ENCODE measurements at regions not wholly inside any gene's neighbourhood (a gene's known extent, or its start where the extent isn't known, plus 50 kb on each side); places are given as distances from the start of the nearest gene placed in this dataset.

DNA sequence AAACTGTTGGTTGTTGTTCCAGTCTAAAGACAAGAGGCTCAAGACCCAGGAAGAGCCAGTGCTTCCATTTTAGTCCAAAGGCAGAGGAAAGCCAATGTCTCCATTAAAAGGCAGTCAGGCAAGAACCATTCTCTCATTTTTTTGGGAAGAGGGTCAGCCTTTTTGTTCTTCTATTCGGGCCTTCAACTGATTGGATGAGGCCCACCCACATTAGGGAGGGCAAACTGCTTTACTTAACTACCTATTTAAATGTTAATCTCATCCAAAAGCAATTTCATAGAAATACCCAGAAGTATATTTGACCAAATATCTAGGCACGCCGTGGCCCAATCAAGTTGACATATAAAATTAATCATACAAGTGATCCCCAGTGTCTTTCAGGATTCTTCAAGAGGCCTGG, 104.4 kb upstream of the SYT6 start:
- ATAC-seq = no peak
- Histone ChIP-seq H3K27ac (no peak overlapping the region), H3K4me3 (no peak overlapping the region), H3K4me1 (peaks cover 0 to 27% (median 6%) of the 10 kb centered on the region in 9 donors), H3K36me3 (no peaks in the 10 kb centered on the region), H3K9me3 (peaks cover 0 to 20% (median 8%) of the 10 kb centered on the region in 11 donors), H3K27me3 (peaks cover 0 to 14% (median 0%) of the 10 kb centered on the region in 7 donors)
- no peak for DNase-seq
- intact Hi-C loops (cut with DNase I) = no loop called here
- WGBS, 2 donors = 87 to 92% methylated on average over 3 of the region's 3 CpGs
- TF ChIP-seq, protein P1, sequence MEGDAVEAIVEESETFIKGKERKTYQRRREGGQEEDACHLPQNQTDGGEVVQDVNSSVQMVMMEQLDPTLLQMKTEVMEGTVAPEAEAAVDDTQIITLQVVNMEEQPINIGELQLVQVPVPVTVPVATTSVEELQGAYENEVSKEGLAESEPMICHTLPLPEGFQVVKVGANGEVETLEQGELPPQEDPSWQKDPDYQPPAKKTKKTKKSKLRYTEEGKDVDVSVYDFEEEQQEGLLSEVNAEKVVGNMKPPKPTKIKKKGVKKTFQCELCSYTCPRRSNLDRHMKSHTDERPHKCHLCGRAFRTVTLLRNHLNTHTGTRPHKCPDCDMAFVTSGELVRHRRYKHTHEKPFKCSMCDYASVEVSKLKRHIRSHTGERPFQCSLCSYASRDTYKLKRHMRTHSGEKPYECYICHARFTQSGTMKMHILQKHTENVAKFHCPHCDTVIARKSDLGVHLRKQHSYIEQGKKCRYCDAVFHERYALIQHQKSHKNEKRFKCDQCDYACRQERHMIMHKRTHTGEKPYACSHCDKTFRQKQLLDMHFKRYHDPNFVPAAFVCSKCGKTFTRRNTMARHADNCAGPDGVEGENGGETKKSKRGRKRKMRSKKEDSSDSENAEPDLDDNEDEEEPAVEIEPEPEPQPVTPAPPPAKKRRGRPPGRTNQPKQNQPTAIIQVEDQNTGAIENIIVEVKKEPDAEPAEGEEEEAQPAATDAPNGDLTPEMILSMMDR (IDR thresholded peaks at IDR 0.05) = no peak

DNA sequence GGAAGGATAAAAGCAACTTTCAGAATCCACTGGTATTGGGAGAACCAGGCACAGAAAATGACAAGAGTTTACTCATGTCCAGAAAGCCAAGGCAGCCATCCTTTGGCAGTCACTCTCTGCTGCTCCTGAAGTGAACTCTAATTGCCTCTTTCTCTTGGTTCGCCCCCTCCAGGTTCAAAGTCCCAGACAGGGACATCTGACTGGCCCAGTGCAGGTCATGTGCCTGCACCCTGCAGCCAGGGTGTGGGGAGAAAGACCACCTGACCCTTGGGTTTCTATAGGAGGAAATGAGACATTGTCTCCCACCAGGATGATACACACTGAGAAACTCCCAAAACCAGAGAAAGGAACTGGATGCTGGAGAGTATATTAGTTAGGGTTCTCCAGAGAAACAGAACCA, 103.9 kb upstream of the SYT6 start:
- Histone ChIP-seq H3K36me3 (no peaks in the 10 kb centered on the region), H3K27me3 (peaks cover 0 to 14% (median 0%) of the 10 kb centered on the region in 7 donors), H3K9me3 (peaks cover 0 to 20% (median 8%) of the 10 kb centered on the region in 11 donors), H3K4me3 (no peak overlapping the region), H3K4me1 (peaks cover 0 to 27% (median 6%) of the 10 kb centered on the region in 9 donors), H3K27ac (no peak overlapping the region)
- TF ChIP-seq, protein P1 (IDR thresholded peaks at IDR 0.05) = no peak
- DNase-seq = no peak
- intact Hi-C loops (cut with DNase I) = no loop called here
- no peak for ATAC-seq
- WGBS, 2 donors = 86 to 93% methylated on average over 1 of the region's 1 CpG

DNA sequence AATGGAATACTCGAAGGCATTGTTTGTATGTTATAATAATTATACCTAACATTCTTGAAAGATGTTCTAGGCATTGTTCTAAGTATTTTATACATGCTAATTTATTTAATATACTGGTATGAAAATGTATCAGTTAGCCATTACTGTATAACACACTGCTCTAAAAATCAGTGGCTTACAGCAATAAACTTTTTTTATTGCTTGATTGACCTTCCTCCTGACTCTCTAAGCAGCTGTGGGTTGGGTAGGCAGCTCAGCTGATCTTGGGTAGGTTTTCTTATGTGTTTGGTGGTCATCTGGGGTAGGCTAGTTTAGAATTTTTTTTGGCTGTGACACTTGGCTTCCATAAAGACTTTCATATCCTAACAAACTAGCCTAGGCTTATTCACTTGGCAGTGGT, 100.2 kb upstream of the SYT6 start:
- Histone ChIP-seq H3K27ac (no peak overlapping the region), H3K9me3 (peaks cover 0 to 20% (median 8%) of the 10 kb centered on the region in 11 donors), H3K36me3 (no peaks in the 10 kb centered on the region), H3K27me3 (no peaks in the 10 kb centered on the region), H3K4me3 (no peak overlapping the region), H3K4me1 (peaks cover 0 to 13% (median 0%) of the 10 kb centered on the region in 9 donors)
- TF ChIP-seq, protein P1 (IDR thresholded peaks at IDR 0.05) = no peak
- DNase-seq = no peak
- intact Hi-C loops (cut with DNase I) = no loop called here
- no peak for ATAC-seq
- 89 to 91% methylated on average over 1 of the region's 1 CpG for WGBS, 2 donors

DNA sequence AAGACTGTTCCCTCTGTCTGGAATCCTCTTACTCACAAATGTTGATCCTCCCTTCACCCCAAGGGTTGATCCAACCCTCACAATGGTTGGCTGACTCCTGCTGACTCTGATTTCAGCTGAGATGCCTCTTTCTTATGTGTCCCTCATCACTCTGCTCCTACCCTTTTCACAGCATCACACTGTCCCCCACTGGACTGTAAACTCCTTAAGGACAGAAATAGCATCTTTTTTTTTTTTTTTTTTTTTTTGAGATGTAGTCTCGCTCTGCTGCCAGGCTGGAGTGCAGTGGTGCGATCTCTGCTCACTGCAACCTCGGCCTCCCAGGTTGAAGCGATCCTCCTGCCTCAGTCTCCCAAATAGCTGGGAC, 97.9 kb upstream of the SYT6 start:
- intact Hi-C loops (cut with DNase I) = no loop called here
- peak overlapping the region in 1 of 10 donors; percentile 34 for H3K27ac ChIP-seq
- TF ChIP-seq, protein P1 (IDR thresholded peaks at IDR 0.05) = no peak
- peaks cover 0 to 20% (median 8%) of the 10 kb centered on the region in 11 donors for H3K9me3 ChIP-seq
- no peaks in the 10 kb centered on the region for H3K27me3 ChIP-seq
- DNase-seq = no peak
- peak in 3 of 8 donors; percentile 27 to 45 (median 40) for ATAC-seq
- H3K4me1 ChIP-seq = peaks cover 0 to 8% (median 0%) of the 10 kb centered on the region in 9 donors
- H3K36me3 ChIP-seq = no peaks in the 10 kb centered on the region
- WGBS, 2 donors = 79 to 86% methylated on average over 4 of the region's 4 CpGs
- no peak overlapping the region for H3K4me3 ChIP-seq
